ENCODE measurements at regions not wholly inside any gene's neighbourhood (a gene's known extent, or its start where the extent isn't known, plus 50 kb on each side); places are given as distances from the start of the nearest gene placed in this dataset.

DNA sequence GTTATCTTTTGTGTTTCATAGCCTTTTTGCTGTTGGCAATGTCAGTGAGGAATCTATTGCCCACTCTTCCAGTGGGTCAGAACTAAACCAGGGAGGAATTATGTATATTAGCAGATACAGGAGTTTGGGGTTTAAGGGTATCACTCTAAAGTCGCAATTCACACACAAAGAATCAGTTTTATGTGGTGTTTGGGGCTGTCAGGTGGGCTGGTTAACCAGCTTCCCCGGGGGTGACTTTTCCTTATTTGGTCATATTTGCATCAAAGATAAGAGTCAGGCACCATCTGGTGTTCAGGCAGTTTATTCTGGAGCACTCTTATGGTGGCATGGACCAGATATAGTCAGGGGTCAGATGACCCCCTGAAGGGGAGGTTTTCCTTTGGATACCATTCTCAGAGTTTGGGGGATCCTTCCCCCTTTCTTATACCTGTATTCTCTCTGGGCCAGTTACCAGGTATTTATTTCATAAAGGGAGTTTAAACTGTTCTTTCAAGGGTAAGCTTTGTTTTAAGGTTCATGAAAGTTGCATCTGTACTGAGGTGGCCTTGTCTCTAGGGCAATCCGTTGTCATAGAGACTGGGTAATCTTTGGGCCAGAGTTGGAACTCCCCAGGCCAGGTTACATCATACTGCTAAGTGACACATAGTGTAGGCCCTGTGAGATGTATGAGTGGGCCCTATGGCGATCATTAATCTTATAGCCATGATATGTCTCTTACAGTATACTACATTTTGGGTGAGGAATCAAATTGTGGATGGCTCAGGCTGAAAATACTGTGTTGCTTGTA lies 148.2 kb downstream of the RWDD3 start:
- TF ChIP-seq, protein P1, sequence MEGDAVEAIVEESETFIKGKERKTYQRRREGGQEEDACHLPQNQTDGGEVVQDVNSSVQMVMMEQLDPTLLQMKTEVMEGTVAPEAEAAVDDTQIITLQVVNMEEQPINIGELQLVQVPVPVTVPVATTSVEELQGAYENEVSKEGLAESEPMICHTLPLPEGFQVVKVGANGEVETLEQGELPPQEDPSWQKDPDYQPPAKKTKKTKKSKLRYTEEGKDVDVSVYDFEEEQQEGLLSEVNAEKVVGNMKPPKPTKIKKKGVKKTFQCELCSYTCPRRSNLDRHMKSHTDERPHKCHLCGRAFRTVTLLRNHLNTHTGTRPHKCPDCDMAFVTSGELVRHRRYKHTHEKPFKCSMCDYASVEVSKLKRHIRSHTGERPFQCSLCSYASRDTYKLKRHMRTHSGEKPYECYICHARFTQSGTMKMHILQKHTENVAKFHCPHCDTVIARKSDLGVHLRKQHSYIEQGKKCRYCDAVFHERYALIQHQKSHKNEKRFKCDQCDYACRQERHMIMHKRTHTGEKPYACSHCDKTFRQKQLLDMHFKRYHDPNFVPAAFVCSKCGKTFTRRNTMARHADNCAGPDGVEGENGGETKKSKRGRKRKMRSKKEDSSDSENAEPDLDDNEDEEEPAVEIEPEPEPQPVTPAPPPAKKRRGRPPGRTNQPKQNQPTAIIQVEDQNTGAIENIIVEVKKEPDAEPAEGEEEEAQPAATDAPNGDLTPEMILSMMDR (conservative IDR thresholded peaks at IDR 0.05; ENCODE audit: low read depth, low read length), result no peak
- no peak overlapping the region for H3K4me3 ChIP-seq (ENCODE audit: low read length)
- no peak for DNase-seq (ENCODE audit: low read depth)

DNA sequence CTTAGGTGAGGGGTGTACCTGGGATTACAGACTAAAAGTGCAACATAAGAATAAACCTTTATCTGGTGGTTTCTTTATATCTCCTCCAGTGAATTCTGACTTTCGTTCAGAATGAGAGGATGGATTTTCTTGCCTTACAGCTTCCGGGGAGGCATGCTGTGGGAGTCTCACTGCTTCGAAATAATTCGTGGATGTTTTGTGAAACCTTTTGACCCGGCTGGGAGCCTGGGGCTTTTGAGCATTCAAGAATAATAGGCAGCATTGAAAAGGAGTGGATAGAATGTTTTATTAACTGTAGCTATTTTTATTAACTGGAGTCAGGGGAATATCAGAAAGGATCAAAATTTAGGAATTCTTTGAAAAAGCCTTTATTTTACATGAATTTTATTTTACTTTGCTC lies 149.1 kb downstream of the RWDD3 start:
- TF ChIP-seq, protein P1 (conservative IDR thresholded peaks at IDR 0.05; ENCODE audit: low read depth, low read length), result no peak
- H3K4me3 ChIP-seq (ENCODE audit: low read length), result no peak overlapping the region
- no peak for DNase-seq (ENCODE audit: low read depth)

DNA sequence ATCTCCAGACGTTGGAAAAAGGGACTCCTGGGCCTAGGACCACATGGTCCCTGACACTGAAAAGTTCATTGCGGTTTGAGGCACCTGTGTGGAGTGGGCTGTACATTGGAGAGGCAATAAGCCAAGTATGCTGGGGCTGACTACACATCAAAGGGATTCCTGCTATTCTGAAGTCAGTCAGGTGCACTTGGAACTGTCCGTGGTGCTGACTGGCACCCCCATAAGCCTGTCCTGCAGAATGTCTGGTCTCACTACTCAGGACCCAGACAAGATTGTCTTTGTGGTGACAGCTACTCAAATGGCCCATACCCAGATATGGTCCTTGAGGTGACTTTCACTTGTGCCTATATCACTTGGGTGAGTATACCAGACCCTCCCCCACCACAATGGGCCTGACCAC lies 150.6 kb downstream of the RWDD3 start:
- TF ChIP-seq, protein P1 (conservative IDR thresholded peaks at IDR 0.05; ENCODE audit: low read depth, low read length), result no peak
- H3K4me3 ChIP-seq (ENCODE audit: low read length), result no peak overlapping the region
- no peak for DNase-seq (ENCODE audit: low read depth)

DNA sequence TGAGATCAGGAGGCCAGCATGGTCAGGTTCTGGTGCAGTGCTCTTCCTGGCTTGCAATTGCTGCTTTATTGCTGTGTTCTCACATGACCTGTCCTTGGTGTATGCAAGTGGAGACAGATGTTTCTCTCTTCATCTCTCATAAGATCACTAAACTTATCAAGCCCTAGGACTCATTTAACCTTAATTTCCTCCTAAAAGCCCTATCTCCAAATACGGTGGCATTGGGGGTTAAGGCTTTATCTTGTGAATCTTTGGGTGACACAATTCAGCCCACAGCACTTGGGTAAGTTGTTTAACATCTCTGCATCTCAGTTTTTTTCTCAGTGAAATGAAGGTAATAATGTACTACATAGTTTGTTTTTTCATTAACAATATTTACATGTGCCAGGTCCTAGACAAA lies 152.4 kb downstream of the RWDD3 start:
- no peak for DNase-seq (ENCODE audit: low read depth)
- no peak overlapping the region for H3K4me3 ChIP-seq (ENCODE audit: low read length)
- TF ChIP-seq, protein P1 (conservative IDR thresholded peaks at IDR 0.05; ENCODE audit: low read depth, low read length), result no peak

DNA sequence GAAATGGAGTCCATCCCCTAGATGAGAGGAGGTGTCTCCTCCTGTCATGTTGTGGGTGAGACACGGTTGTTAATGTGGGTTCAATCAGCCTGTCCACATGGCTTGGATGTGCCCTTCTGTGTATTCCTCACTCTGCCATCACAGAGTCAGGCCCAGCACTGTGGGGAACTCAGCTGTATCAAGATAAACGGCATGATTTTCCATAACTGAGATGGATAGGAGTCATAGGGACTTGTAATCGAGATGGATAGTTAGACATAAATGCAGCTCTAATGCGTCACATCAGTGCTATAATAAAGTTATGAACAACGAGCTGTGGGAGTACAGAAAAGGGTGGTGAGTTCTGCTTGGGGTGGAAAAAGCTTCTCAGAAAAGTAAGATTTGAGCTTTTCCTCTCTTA lies 152.9 kb downstream of the RWDD3 start:
- TF ChIP-seq, protein P1 (conservative IDR thresholded peaks at IDR 0.05; ENCODE audit: low read depth, low read length), result no peak
- DNase-seq (ENCODE audit: low read depth), result no peak
- H3K4me3 ChIP-seq (ENCODE audit: low read length), result no peak overlapping the region

DNA sequence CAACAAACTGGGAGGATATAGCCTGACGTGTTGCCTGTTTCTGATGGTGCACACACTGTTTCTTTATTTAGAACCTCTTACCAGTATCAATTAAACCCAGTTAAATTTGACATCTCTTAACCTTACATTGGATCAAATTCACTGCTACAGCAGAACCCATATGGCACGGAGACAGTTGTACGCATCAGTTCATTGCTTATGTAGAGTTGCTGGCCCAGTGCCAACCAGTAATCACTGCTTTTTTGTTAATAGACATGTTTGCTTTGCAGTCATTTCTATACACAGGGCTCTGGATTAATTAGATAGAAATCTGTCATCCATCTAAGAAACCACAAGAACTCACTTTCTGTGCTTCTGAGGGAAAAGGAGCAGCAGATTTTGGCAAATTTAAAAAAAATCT lies 154.0 kb downstream of the RWDD3 start:
- no peak overlapping the region for H3K4me3 ChIP-seq (ENCODE audit: low read length)
- TF ChIP-seq, protein P1 (conservative IDR thresholded peaks at IDR 0.05; ENCODE audit: low read depth, low read length), result no peak
- no peak for DNase-seq (ENCODE audit: low read depth)

DNA sequence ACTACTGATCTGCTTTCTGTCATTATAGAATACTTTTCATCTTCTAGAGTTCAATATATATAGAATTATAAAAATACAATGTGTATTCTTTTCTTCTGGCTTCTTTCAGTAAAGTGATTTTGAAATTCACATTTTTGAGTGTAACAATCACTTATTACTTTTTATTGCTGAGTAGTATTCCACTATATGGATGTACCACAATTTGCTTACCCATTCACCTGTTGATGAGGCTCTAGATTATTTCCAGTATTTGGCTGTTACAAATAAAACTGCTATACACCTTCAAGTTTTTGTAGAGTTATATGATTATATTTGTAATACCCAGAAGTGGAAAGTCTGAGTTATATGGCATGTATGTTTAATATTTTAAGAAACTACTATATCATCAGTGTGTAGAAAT lies 159.4 kb downstream of the RWDD3 start:
- no peak overlapping the region for H3K4me3 ChIP-seq (ENCODE audit: low read length)
- DNase-seq (ENCODE audit: low read depth), result no peak
- TF ChIP-seq, protein P1 (conservative IDR thresholded peaks at IDR 0.05; ENCODE audit: low read depth, low read length), result no peak
